ENCODE measurements at regions not wholly inside any gene's neighbourhood (a gene's known extent, or its start where the extent isn't known, plus 50 kb on each side); places are given as distances from the start of the nearest gene placed in this dataset.

- TF ChIP-seq POLR2AphosphoS5 (IDR thresholded peaks at IDR 0.05; ENCODE audit: borderline replicate concordance, low read depth, low read length), result no peak
- TF ChIP-seq EZH2 (IDR thresholded peaks at IDR 0.05), result no peak
- no peak for TF ChIP-seq FOXP2 (optimal IDR thresholded peaks at IDR 0.05; ENCODE audit: control extremely low read depth, extremely low read length, insufficient read depth)
Observed at GRCh38 chr1:114292835-114293234, 139.2 kb upstream of the SYT6 start.
